Dedifferentiated amniotic fluid mesenchymal stem cell (primary cell): ENCODE measurements at regions not wholly inside any gene's neighbourhood (a gene's known extent, or its start where the extent isn't known, plus 50 kb on each side); places are given as distances from the start of the nearest gene placed in this dataset.
"Not testable (repeated sequence)": the region's sequence is repeated elsewhere in the genome, so short reads cannot be mapped to it uniquely, and the experiment has no call there.

Experiments
- DNase-seq: peaks from one replicate; pipeline ENCODE4 v3.0.0-alpha.2; 2016; ENCODE audit errors: extremely low spot score

GRCh38 chr17:27208370-27208769 lies 85.5 kb upstream of the WSB1 start:
- DNase-seq = not testable (repeated sequence)

- no peak for DNase-seq
Observed at GRCh38 chr17:27209316-27209715, 84.6 kb upstream of the WSB1 start.

- DNase-seq = not testable (repeated sequence)
Observed at GRCh38 chr17:27210809-27211208, 83.1 kb upstream of the WSB1 start.

GRCh38 chr17:27216836-27217235 lies 77.1 kb upstream of the WSB1 start:
- no peak for DNase-seq

GRCh38 chr17:27217631-27218030 lies 76.3 kb upstream of the WSB1 start:
- no peak for DNase-seq

- no peak for DNase-seq
Observed at GRCh38 chr17:27218041-27218440, 75.9 kb upstream of the WSB1 start.

- no peak for DNase-seq
Observed at GRCh38 chr17:27218719-27219488, 75.0 kb upstream of the WSB1 start.

GRCh38 chr17:27222515-27222914 lies 71.4 kb upstream of the WSB1 start:
- no peak for DNase-seq

GRCh38 chr17:27224526-27225315 lies 69.2 kb upstream of the WSB1 start:
- DNase-seq = no peak

GRCh38 chr17:27226611-27227230 lies 67.2 kb upstream of the WSB1 start:
- peak; percentile 21 for DNase-seq

GRCh38 chr17:27230996-27231395 lies 62.9 kb upstream of the WSB1 start:
- no peak for DNase-seq

- DNase-seq = no peak
Observed at GRCh38 chr17:27232328-27232727, 61.6 kb upstream of the WSB1 start.

- no peak for DNase-seq
Observed at GRCh38 chr17:27233059-27233458, 60.9 kb upstream of the WSB1 start.

GRCh38 chr17:27233776-27234175 lies 60.1 kb upstream of the WSB1 start:
- DNase-seq = no peak

- peak; percentile 78 for DNase-seq
Observed at GRCh38 chr17:27236717-27237315, 57.1 kb upstream of the WSB1 start.

- no peak for DNase-seq
Observed at GRCh38 chr17:27237890-27238289, 56.0 kb upstream of the WSB1 start.

GRCh38 chr17:27239046-27239445 lies 54.9 kb upstream of the WSB1 start:
- no peak for DNase-seq

- no peak for DNase-seq
Observed at GRCh38 chr17:27239584-27239983, 54.3 kb upstream of the WSB1 start.

GRCh38 chr17:27240086-27240801 lies 53.7 kb upstream of the WSB1 start:
- no peak for DNase-seq

GRCh38 chr17:27240802-27241155 lies 53.1 kb upstream of the WSB1 start:
- no peak for DNase-seq

- DNase-seq = no peak
Observed at GRCh38 chr17:27241346-27241946, 52.5 kb upstream of the WSB1 start.
